ENCODE measurements at regions not wholly inside any gene's neighbourhood (a gene's known extent, or its start where the extent isn't known, plus 50 kb on each side); places are given as distances from the start of the nearest gene placed in this dataset.
"Not testable (repeated sequence)": the region's sequence is repeated elsewhere in the genome, so short reads cannot be mapped to it uniquely, and the experiment has no call there.

DNA sequence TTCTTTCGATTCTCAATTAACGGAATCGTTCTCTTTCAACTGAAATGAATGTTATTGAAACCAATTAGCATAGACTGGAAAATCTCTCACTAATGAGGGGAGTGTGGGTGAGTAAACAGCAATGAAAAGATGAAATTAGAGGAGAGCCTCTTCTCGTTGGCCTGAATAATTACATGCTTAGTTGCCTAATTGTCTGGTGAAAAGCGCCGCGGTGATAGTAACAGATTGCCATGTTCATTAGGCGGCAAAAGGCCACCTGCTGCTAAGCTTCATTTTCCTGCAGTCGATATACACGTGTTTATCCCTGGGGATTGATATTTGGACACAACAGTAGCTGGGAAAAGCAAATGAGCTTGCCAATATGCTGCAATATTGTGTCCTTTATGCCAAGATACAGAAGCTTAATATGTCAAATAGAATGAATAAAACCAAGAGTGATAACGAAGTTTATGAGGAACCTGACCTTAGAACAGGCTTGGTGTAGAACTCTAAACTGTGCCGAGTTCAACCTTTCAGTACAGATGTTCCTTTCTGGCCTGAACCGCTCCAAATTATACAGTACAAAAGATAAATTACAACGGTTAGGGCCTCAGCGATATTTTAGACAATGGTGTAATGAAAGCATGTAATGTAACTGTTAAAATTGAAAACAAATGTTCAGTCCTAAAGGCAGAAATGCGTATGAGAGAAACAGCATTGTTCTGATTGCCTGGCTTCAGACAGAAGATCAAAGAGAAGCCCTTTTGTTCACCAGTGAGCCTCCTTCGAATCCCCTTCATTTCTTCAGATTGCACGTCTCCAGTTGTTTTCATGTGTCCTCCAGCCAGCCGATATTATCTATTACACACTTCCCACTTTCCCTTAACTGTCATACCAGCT lies 185.2 kb downstream of the SHOX2 start:
- no peak for DNase-seq

DNA sequence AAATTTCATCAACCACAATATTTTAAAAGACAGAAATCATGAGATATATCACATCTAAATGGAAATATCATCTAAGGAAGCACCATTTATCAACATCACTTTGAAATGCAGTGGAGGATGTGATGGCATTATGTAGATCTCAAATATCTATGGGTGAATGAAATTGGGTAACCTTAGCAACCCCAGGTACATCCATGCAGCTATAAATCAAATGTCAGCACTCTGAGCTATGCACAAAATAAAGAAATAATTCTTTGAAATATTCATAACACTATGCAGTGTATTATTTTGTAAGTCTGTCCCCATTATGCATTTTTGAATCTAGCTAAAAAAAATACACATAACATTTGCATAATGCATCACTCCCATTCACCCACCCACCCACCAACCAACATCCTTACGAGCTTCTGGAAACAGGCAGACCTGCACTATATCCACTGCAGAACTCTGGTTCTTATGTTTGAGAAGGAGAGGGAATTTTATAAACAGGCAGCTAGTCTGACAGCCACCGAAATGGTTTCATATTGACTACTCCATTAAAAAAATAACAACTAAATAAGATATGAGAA lies 186.8 kb downstream of the SHOX2 start:
- no peak for DNase-seq

DNA sequence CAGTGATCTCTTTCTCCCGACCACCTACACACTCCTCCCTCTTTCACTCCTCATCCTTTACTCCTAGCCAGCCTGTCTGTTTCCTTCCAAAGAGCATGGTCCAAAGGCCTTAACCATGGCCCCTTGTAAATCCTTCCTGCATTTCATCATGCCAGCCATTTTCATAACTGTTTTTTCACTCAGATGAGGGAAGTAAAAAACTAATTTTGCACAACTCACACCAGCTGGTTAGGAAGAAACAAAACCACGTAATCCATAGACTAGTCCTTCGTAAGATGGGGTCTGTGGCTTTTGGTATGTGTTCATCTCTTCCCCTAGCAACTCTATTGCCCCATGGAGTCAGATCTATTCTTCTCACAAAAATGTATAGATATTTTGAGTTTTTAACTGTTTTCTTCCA lies 187.8 kb downstream of the SHOX2 start:
- DNase-seq = no peak

DNA sequence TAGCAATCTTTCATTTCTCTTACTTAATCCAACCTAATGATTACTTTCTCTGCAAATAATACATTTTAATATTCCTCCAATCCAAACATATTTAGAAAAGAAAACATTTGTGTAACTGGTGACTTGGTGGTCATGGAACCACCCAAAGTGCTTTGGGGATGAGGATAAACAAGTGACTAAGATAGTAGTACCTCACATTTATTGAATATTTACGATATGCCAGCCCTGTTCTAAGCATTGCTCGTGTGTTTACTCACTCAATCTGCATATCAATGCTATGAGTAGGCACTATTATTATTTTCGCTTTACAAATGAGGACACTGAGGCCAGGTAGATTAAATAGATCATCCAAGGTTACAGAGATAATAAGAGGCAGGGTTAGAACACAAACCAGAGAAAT lies 189.5 kb downstream of the SHOX2 start:
- DNase-seq = no peak

DNA sequence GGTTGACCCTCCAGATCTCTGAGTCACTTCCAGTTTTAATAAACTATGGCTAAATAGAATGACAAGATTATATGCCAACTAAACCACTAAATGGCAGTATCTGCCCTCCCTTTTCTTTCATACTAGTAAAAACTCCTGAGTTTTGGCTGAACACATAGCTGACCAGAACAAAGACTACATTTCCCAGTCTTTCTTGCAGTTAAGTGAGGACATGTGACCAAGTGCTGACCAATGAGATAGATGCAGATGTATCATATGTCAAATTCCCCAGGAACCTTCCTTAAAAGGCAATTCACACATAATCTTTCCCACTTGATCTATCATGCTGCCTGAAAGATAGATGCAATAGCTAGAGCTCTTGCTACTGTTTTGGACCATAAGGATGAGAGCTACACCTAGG lies 191.3 kb downstream of the SHOX2 start:
- no peak for DNase-seq

DNA sequence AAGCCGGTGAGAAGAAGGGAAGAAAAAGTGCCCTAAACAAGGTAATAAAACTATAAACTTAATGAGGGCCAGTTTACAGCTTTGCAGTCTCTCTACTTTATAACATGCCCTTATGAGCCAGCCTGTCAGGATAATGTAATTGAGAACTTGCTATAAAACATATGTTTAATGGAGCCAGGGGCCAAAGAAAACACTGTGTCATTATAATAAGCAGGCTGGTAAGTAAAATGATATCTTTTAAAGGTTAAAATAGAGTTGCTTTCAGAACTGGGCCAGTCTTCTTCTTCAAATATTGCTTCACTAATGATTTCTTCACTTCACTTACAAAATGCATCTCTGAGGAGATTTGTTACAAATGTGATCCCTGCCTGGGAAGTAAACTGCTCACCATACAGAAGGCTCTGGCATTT lies 192.5 kb downstream of the SHOX2 start:
- no peak for DNase-seq

DNA sequence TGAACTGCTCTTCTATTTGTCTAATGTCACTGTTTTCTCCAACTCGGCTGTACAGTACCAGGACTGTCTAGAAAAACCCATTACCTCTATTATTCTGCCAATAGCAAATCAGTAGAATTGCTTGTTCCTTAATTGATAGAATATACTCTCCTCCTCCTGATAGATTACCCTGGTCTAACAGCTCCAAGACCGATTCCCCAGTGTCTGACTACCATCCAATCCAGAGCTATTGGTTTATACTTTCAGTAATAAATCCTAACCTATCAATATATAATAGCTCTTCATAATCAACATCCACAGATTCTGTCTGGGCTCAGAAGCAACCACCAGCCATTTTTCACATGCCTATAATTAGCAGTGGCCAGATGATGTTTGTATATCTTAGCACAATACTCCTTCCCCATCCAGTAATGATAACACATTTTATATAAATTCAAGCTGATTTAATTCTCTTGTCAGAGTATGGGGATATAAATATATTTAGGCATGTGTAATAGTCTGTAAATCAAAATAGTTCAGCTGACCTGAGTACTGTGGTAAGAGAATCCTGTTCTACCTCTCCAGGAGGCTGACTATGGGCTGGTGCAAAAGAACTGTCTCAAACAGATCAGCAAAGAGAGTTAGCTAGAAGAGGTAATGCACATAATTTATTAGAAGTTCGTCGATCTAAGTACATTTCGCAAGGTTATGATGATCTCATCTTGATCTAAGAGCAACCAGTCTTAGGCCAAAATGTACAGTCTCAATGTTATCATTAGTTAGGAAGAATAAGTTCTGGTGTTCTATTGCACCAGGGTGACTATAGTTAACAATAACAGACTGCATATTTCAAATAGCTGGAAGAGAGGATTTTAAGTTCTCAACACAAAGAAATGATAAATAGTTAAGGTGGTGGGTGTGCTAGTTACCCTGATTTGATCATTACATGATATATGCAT lies 193.4 kb downstream of the SHOX2 start:
- DNase-seq = no peak

DNA sequence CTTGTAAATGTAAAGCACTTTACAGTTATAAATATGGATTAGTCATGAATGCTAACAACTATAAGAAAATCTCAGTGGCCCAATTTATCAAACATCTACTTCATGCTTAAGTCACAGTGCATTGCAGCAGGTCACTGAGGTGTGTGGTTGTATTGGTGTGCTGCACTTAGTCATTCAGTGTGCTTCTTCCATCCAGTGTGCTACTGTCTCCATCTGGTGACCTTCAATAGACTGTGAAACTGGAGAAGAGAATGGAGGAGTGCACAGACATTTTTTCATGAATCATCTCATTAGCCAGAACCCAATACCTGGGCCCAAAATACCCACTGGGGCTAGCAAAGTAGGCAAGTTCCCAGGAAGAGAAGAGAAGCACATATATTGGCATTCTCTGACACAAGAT lies 199.6 kb downstream of the SHOX2 start:
- no peak for DNase-seq

DNA sequence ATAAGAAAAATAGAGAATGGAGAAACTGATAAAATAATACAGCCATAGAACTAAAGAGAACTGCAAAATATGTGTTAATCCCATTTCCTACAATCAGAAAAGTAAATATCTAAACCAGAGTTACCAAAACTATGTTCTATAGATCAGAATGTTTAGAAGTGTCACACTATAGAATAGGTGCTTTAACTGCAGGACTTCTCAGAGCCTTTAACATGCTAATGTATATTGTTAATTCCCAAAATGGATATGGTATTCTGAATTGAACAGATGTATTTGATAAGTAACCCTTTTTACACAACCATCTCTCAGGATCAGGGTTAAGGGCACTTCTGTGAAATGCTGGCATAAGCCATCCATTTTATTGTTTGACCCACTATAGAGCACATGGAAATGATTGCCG lies 200.3 kb downstream of the SHOX2 start:
- DNase-seq = no peak

DNA sequence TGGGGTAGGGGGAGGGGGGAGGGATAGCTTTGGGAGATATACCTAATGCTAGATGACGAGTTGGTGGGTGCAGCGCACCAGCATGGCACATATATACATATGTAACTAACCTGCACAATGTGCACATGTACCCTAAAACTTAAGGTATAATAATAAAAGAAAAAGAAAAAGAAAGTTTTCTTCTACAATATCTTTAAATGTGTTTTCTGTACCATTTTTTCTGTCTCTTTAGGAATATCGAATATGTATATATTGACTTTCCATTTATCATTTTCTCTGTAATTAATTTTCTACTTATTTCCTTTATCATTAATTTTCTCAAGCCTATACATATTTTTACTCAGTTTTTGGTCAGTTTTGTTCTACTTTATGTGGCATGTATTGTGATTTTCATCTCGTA lies 203.5 kb downstream of the SHOX2 start:
- not testable (repeated sequence) for DNase-seq

DNA sequence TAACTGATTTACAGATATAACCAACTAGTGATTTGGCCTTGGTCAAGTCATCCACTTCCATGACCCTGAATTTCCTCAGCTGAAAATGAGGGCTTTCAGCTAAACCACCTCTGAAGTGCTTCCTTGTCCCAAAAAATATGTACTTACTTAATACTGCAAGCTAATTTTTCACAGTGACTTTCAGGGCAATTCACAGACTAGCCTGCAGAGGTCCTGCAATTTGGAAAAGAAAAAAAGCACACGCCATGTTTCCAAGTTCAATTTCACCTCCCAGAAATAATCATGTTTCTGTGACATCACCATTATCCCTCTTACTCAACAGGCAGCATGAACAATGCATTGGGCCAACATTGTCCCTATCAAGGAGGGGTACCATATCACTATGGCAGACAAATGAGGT lies 218.2 kb downstream of the SHOX2 start:
- no peak for DNase-seq

DNA sequence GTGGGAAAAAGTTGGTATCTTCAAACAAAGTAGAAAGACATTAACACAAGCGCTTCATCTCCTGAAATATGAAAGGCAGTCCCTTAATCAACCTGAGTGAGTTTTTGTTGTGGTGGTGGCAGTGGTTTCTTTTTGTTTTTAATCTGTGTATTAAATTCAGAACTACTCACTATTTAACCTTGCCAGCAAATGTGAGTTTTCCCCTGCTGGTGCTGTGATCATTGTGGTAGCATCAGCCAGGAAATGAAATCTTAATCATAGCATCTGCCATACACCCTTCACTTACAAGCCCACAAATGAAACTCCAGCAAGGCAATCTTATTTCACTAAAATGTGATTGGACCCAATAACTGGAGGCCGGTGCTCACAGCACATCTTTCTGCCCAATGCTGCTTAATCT lies 229.7 kb downstream of the SHOX2 start:
- no peak for DNase-seq

DNA sequence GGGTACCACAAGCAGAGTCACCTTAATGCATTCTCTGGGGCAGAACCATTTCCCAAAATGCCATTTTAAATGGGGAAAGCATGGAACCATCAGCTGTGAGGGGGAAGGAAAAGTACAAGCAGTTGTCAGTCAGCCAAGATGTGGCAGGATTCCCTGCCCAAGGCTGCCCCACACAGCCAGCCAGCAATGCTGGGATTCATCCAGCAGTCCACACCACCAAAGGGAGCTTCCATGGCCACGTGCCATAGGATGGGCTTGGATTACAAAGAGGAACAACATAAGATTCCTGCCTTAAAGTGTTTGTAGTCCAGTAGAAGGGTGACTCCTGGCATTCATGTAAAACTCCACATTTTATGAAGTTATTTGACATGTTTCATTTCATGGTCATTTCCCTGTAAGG lies 233.3 kb downstream of the SHOX2 start:
- no peak for DNase-seq

DNA sequence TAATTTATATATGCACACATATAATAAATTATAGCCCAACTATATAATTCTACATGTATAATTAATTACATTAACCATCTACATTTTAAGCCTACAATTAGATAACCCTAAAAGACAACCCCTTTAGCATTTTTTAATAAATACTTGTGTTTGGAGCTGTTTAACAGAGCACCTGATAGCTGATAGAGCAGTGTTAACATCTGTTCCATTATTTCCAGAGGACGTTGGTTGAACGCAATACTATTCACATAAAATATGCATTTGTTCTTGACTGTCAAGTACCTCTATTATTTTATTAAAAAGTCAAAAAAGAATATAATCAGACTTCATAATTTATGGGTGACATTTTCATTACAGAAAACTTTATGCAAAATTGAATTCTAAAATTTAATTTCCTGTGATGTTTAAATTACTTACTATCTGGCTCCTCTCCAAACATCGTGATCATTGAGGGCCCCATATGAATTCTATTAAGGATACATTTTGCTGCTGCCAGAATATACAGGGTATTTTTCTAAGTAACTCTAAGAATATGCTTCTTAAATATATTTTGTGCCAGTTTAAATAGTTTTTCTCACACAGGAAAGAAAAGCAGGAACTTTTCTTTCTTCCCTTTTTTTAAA lies 234.3 kb downstream of the SHOX2 start:
- no peak for DNase-seq

DNA sequence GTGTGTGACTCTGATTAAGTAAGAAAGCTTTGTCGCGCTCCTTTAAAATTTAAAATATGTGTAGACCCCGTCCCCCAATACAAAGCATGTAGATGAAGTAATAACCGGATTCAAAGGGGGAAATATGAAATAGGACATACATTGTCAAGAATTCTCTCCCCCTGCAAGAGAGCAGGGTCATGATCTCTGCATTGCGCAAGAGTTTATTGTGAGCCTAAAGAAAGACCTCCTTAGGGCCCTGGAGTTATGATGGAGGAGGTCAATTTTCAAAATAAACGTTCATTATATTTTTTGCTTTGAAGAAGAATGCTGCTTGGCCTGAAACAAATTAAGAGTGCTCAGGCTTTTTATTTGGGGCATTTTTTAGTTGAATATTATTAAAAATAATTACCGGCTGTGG lies 235.0 kb downstream of the SHOX2 start:
- DNase-seq = no peak

DNA sequence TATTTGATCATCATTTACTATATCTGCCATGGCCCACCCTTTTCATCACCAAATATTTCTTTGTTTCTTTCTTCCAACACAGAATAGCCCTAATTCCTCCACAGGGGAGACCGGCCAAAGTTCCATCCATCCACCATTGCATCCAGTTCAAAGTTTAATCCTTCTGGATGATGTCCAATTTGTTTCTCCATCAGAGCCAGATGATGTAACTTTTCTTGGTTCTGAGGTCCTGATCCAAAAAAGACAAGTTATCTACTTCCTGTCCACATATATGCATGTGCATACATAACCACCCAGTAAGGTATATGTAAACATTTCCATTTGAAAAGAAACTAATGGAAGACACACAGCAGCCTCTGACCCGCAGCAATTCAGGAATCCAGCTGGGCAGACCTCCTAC lies 237.3 kb downstream of the SHOX2 start:
- DNase-seq = no peak

DNA sequence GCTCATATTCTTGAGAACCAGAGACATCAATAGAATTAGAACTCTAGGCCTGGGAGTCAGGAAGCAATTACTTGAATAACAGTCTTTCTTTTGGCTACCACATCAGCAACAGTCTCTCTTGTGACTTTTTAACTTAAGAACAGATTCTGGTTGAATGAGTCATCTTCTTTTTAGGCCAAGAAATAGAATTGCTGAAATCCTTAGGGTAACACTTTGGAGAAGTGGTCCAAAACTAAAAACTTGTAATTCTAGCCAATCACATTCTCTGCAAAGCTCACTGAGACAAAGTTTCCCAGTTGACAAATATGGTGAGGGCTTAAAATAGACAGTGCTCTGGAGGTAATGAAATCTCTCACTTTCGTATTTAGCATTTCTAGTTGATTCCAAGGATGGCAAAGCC lies 238.0 kb downstream of the SHOX2 start:
- DNase-seq = no peak

DNA sequence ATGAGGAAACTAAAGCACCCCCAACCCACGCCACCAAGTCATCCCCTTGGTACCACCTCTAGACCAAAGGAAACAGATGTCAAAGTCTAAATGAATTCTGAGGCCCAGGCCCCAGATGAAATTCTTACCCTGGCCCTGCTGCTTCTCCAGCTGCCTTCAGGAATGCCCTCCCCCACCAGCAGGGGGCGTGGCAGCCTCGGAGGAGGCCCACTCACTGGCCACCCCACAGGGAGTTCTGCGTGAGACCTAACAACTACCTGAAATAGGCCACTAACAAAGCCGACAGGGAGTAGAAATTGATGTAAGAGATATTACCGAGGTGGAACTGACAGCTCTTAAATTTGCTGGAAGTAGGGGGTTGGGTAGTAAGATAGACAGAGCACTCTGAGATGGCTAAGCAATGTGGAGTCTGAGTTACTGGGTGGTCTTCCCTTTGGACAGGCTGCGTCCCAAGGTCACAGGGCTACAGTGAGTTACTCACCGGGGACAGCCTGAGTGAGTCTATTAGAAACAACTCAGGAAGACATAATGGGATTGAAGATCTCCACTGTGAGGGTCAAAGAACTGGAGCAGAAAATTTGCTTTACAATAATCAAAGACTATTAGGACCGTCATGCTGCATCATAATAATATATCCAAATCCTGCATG lies 240.7 kb downstream of the SHOX2 start:
- peak; percentile 18 for DNase-seq

DNA sequence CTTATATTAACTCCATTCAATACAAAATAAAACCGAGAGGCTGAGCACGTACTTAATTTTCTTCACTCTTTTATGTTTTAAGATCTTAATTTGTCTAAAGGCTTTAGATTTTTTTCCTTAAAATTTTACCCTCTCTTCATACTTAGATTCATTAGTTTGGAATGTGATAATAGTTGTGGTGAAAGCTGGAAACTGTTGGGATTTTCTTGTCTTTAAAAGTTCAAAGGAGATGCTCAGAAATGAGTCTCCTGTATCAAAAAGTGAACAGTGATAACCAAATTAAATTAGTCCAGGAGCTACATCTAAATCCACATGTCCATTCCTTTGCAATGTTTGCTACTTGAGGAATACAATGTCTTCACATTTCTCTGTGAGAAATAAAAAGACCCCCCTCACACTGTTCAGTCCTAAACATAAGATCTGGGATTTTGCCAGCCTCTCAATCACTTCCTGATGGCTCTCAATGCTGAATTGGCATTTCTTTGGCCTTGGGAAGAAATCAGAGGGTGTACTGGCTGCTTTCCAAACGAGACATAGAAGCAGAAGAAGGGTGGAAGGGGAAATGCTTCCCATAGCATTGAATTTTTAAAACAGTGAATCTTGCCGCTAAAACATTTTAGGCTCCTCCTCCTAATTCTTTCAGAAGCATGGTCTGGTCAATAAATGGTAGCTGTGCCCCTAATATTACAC lies 245.0 kb downstream of the SHOX2 start:
- no peak for DNase-seq

DNA sequence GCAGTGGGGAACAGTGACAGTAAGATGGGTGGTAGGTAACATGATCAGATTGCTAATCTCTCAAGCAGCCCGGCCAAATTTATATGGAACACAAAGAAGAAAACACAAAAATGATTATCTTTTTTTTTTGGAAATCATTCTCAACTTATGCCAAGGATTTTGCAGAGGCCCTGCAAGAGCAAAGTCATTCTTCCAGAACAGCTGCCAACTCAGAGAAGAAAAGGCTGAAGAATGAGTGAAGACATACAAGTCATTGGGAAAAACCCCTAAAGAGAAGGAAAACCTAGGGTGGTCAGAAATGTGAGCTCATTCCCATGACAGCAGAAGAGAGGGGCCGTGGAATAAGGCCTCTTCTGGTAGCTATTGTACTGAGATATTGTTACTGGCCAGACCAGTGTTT lies 246.7 kb downstream of the SHOX2 start:
- no peak for DNase-seq

DNA sequence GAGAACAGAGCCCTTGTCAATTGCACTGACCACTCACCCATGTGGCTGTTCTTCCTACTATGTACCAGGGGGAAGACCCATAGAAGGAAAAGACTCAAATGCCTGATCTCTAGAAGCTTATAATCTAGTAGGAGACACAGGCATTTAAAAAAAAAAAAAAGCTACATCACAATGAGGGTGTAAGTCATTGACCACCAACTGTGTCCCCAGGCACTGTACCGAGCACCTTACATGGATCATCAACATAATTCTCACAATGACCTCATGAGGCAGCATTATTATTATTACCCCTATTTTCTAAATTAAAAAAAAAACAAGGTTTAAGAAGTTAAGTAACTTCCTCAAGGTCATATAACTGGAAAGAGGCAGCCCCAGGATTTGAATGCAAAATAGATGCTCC lies 247.4 kb downstream of the SHOX2 start:
- no peak for DNase-seq

DNA sequence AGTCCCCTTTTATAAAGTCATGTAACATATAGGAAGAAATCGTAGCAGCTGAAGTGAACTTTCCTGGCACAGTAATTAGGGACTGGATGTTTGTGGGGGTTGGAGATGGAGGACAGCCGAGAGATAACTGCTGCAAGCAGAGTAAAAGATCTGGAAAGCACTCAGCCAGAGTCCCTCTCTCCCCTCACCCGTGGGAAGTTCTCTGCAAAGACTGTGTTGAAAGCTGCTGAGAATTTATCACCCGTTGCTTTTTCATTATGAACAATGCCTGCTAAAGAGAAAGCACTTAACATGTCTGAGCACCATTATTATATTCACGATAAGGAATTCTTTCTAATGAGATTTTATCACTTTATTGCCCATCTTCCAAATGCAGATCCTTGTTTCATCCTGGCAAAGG lies 248.8 kb downstream of the SHOX2 start:
- no peak for DNase-seq
